ENCODE measurements at regions not wholly inside any gene's neighbourhood (a gene's known extent, or its start where the extent isn't known, plus 50 kb on each side); places are given as distances from the start of the nearest gene placed in this dataset.

- no peak for TF ChIP-seq CTCF (IDR thresholded peaks at IDR 0.05)
- TF ChIP-seq POLR2A (IDR thresholded peaks at IDR 0.05) = no peak
- H3K4me3 ChIP-seq = no peak overlapping the region
- intact Hi-C loops (cut with DNase I; ENCODE audit: low total_unique reads) = no loop called here
- peaks cover 0 to 6% of the 10 kb centered on the region in 2 donors for H3K27me3 ChIP-seq
- no peaks in the 10 kb centered on the region for H3K4me1 ChIP-seq
- H3K36me3 ChIP-seq = no peaks in the 10 kb centered on the region
- no peaks in the 10 kb centered on the region for H3K9me3 ChIP-seq
- no peak overlapping the region for H3K27ac ChIP-seq
- no peak for DNase-seq
Measured at GRCh38 chr18:59966913-59967312, 67.1 kb downstream of the PMAIP1 start.

GRCh38 chr18:59963229-59963628, 63.4 kb downstream of the PMAIP1 start:
- intact Hi-C loops (cut with DNase I; ENCODE audit: low total_unique reads) = no loop called here
- H3K27ac ChIP-seq = no peak overlapping the region
- no peak for DNase-seq
- no peaks in the 10 kb centered on the region for H3K36me3 ChIP-seq
- H3K9me3 ChIP-seq = no peaks in the 10 kb centered on the region
- no peak overlapping the region for H3K4me3 ChIP-seq
- TF ChIP-seq CTCF (IDR thresholded peaks at IDR 0.05) (no peak), POLR2A (IDR thresholded peaks at IDR 0.05) (no peak)
- no peaks in the 10 kb centered on the region for H3K4me1 ChIP-seq
- H3K27me3 ChIP-seq = no peaks in the 10 kb centered on the region

GRCh38 chr18:59961070-59961469, 61.3 kb downstream of the PMAIP1 start:
- Histone ChIP-seq H3K4me3 (no peak overlapping the region), H3K27me3 (no peaks in the 10 kb centered on the region), H3K36me3 (no peaks in the 10 kb centered on the region), H3K27ac (no peak overlapping the region), H3K9me3 (no peaks in the 10 kb centered on the region), H3K4me1 (no peaks in the 10 kb centered on the region)
- intact Hi-C loops (cut with DNase I; ENCODE audit: low total_unique reads) = no loop called here
- DNase-seq = no peak
- TF ChIP-seq CTCF (IDR thresholded peaks at IDR 0.05) (no peak), POLR2A (IDR thresholded peaks at IDR 0.05) (no peak)

- Histone ChIP-seq H3K36me3 (no peaks in the 10 kb centered on the region), H3K4me1 (no peaks in the 10 kb centered on the region), H3K4me3 (no peak overlapping the region), H3K27ac (no peak overlapping the region), H3K9me3 (no peaks in the 10 kb centered on the region), H3K27me3 (no peaks in the 10 kb centered on the region)
- intact Hi-C loops (cut with DNase I; ENCODE audit: low total_unique reads) = no loop called here
- TF ChIP-seq POLR2A (IDR thresholded peaks at IDR 0.05) (no peak), CTCF (IDR thresholded peaks at IDR 0.05) (no peak)
- DNase-seq = no peak
Measured at GRCh38 chr18:59960272-59960671, 60.5 kb downstream of the PMAIP1 start.

GRCh38 chr18:59959606-59960005, 59.8 kb downstream of the PMAIP1 start:
- TF ChIP-seq POLR2A (IDR thresholded peaks at IDR 0.05) (no peak), CTCF (IDR thresholded peaks at IDR 0.05) (no peak)
- intact Hi-C loops (cut with DNase I; ENCODE audit: low total_unique reads) = no loop called here
- Histone ChIP-seq H3K9me3 (no peaks in the 10 kb centered on the region), H3K4me1 (no peaks in the 10 kb centered on the region), H3K27ac (no peak overlapping the region), H3K36me3 (no peaks in the 10 kb centered on the region), H3K4me3 (no peak overlapping the region), H3K27me3 (no peaks in the 10 kb centered on the region)
- no peak for DNase-seq
